ENCODE measurements at regions not wholly inside any gene's neighbourhood (a gene's known extent, or its start where the extent isn't known, plus 50 kb on each side); places are given as distances from the start of the nearest gene placed in this dataset.

DNA sequence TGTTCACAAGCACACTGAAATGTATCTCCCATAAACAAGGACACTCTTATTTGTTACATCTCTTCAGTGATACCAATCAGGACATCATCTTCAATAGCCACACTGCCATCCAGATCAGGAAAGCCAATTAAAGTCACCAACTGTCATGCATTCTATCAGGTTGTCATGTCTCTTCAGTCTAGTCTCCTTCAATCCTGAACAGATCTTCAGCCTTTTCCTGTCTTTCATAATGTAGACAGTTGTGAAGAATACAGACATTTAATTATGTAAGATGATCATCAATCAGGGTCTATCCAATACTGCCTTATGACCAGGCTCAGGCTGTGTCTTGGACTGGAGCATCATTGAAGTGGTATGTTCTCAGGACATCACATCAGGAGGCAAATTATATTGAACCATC, 419.8 kb upstream of the SMC2 start (continued):
- TF ChIP-seq TAF7 (optimal IDR thresholded peaks at IDR 0.05; ENCODE audit: borderline replicate concordance, low read depth, low read length) (no peak), RBBP5 (IDR thresholded peaks at IDR 0.05; ENCODE audit: borderline replicate concordance, low read depth, low read length) (no peak), EP300 (IDR thresholded peaks at IDR 0.05; ENCODE audit: borderline replicate concordance in 1 of 2, low read depth in 2 of 2, low read length in 2 of 2) (no peak), ASH2L (IDR thresholded peaks at IDR 0.05; ENCODE audit: low read length) (no peak), CBX5 (IDR thresholded peaks at IDR 0.05; ENCODE audit: low read depth, low read length) (no peak), TAF1 (IDR thresholded peaks at IDR 0.05; ENCODE audit: low read depth, low read length) (no peak)
